HL-60 (cell line): ENCODE measurements at regions not wholly inside any gene's neighbourhood (a gene's known extent, or its start where the extent isn't known, plus 50 kb on each side); places are given as distances from the start of the nearest gene placed in this dataset.

Experiments used
- CTCF ChIP-seq: IDR thresholded peaks from one replicate; pipeline ENCODE4 v1.5.1; 2011; ENCODE audit warnings: low read length, control low read depth, inconsistent platforms; ENCODE audit not compliant: insufficient read depth
- REST ChIP-seq: IDR thresholded peaks from 2 replicates; pipeline ENCODE4 v1.6.1; 2012; ENCODE audit warnings: low read depth; ENCODE audit not compliant: insufficient replicate concordance

GRCh38 chr16:26457095-26457494, 609.6 kb upstream of the C16orf82 start:
- TF ChIP-seq CTCF: no peak
- no peak for TF ChIP-seq REST
